H1 (cell line): ENCODE measurements at regions not wholly inside any gene's neighbourhood (a gene's known extent, or its start where the extent isn't known, plus 50 kb on each side); places are given as distances from the start of the nearest gene placed in this dataset.

Experiments used
- CTCF ChIA-PET: fragments of 300-600 bp; sonication (Branson Sonifier 250); formaldehyde crosslinking; loops from one replicate; lab custom pipeline; 2021; ENCODE audit not compliant: partially characterized antibody; lab: Charles Lee
- POLR2A ChIA-PET: fragments of 300-600 bp; sonication (Branson Sonifier 250); formaldehyde crosslinking; loops from one replicate; lab custom pipeline; 2021; ENCODE audit warnings: inconsistent platforms; ENCODE audit not compliant: partially characterized antibody; lab: Charles Lee
- DNase-seq, 2 experiments: peaks; one replicate each; pipeline versions ENCODE4 v3.0.0 to v3.0.0-alpha.2; 2010 to 2022; ENCODE audit warnings: low spot score in 2 of 2, low read depth in 1 of 2, mixed read lengths in 1 of 2
- FAIRE-seq: peaks from 2 replicates; lab custom pipeline; 2011; peaks lifted over from hg19 to GRCh38; lab: Jason Lieb, UNC
- H2AFZ ChIP-seq: 2 replicates; pipeline ENCODE4 v1.8.1; 2012; ENCODE audit warnings: low read length, inconsistent platforms
- H2AK5ac ChIP-seq: 2 replicates; pipeline ENCODE4 v1.6.1; 2013; ENCODE audit warnings: low read depth, low read length
- H2BK120ac ChIP-seq: replicated peaks from 2 replicates; pipeline ENCODE3; 2013; ENCODE audit warnings: low read depth, low read length, inconsistent platforms
- H2BK12ac ChIP-seq: 2 replicates; pipeline ENCODE4 v1.6.1; 2013; ENCODE audit warnings: low read depth, low read length
- H2BK15ac ChIP-seq: 2 replicates; pipeline ENCODE4 v1.6.1; 2013; ENCODE audit warnings: low read length
- H2BK20ac ChIP-seq: 2 replicates; pipeline ENCODE4 v1.6.1; 2013; ENCODE audit warnings: low read length
- H2BK5ac ChIP-seq: 2 replicates; pipeline ENCODE4 v1.6.1; 2013; ENCODE audit warnings: low read depth, low read length
- H3K14ac ChIP-seq: 2 replicates; pipeline ENCODE4 v1.6.1; 2013; ENCODE audit warnings: inconsistent platforms; ENCODE audit not compliant: insufficient read length
- H3K18ac ChIP-seq: 2 replicates; pipeline ENCODE4 v1.6.1; 2013; ENCODE audit warnings: low read length; ENCODE audit errors: extremely low read depth
- H3K23ac ChIP-seq: 2 replicates; pipeline ENCODE4 v1.6.1; 2013; ENCODE audit warnings: inconsistent platforms; ENCODE audit not compliant: insufficient read length
- H3K23me2 ChIP-seq: 2 replicates; pipeline ENCODE4 v1.6.1; 2013; ENCODE audit warnings: low read depth, low read length
- H3K27ac ChIP-seq: 2 replicates; pipeline ENCODE4 v1.6.1; 2011; ENCODE audit warnings: low read depth, low read length, inconsistent platforms
- H3K27me3 ChIP-seq, 4 experiments: replicated peaks in 1 of 4; 1 replicate in 1 of 4; 2 replicates in 3 of 4; pipeline versions ENCODE4 v1.6.1 to v1.8.1; 2011 to 2013; ENCODE audit warnings: low read length in 3 of 4, mild to moderate bottlenecking in 3 of 4, inconsistent platforms in 2 of 4, mixed read lengths in 2 of 4, moderate library complexity in 1 of 4; ENCODE audit not compliant: control insufficient read depth in 3 of 4, insufficient read depth in 3 of 4; ENCODE audit errors: extremely low read depth in 1 of 4
- H3K36me3 ChIP-seq, 4 experiments: 2 replicates each; pipeline versions ENCODE4 v1.6.1 to v1.8.1; 2011 to 2013; ENCODE audit warnings: mild to moderate bottlenecking in 4 of 4, low read length in 3 of 4, moderate library complexity in 2 of 4, control low read depth in 1 of 4, inconsistent platforms in 1 of 4; ENCODE audit not compliant: insufficient read depth in 4 of 4, control insufficient read depth in 2 of 4
- H3K4ac ChIP-seq: replicated peaks from 2 replicates; pipeline ENCODE3; 2013; ENCODE audit warnings: low read length, low read depth, mixed read lengths, inconsistent platforms; ENCODE audit not compliant: insufficient read length
- H3K4me1 ChIP-seq, 4 experiments: replicated peaks in 1 of 4; 1 replicate in 1 of 4; 2 replicates in 3 of 4; pipeline versions ENCODE4 v1.6.1 to v1.8.1; 2011 to 2013; ENCODE audit warnings: low read length in 3 of 4, inconsistent platforms in 2 of 4, mixed read lengths in 1 of 4; ENCODE audit not compliant: insufficient read depth in 4 of 4, control insufficient read depth in 3 of 4
- H3K4me2 ChIP-seq, 2 experiments: 2 replicates each; pipeline versions ENCODE4 v1.6.1 to v1.8.1; 2011 to 2013; ENCODE audit warnings: low read depth in 2 of 2, low read length in 2 of 2, control low read depth in 1 of 2, inconsistent platforms in 1 of 2, mild to moderate bottlenecking in 1 of 2; ENCODE audit not compliant: insufficient read depth in 1 of 2
- H3K4me3 ChIP-seq, 4 experiments: fragments of 200-600, 300-600 bp in 1 of 4; sonication (generic), shearing (Covaris generic), sonication (Bioruptor Twin) in 1 of 4; 2 replicates each; pipeline versions ENCODE4 v1.5.1 to v1.8.1; 2011 to 2016; ENCODE audit warnings: low read length in 4 of 4, low read depth in 3 of 4, control low read depth in 2 of 4, inconsistent platforms in 2 of 4, mild to moderate bottlenecking in 2 of 4, mixed read lengths in 1 of 4, moderate library complexity in 1 of 4; ENCODE audit not compliant: insufficient read depth in 2 of 4; ENCODE audit errors: extremely low read depth in 1 of 4
- H3K56ac ChIP-seq: replicated peaks from 2 replicates; pipeline ENCODE3; 2013; ENCODE audit warnings: low read depth, mild to moderate bottlenecking, mixed read lengths, low read length, inconsistent platforms; ENCODE audit not compliant: insufficient read length
- H3K79me1 ChIP-seq: 2 replicates; pipeline ENCODE4 v1.6.1; 2013; ENCODE audit warnings: low read depth, low read length, control low read depth
- H3K79me2 ChIP-seq, 2 experiments: 2 replicates each; pipeline versions ENCODE4 v1.6.1 to v1.8.1; 2012 to 2013; ENCODE audit warnings: low read length in 2 of 2, mild to moderate bottlenecking in 2 of 2, inconsistent platforms in 1 of 2; ENCODE audit not compliant: insufficient read depth in 2 of 2, control insufficient read depth in 1 of 2
- H3K9ac ChIP-seq, 4 experiments: replicated peaks in 1 of 4; 1 replicate in 1 of 4; 2 replicates in 3 of 4; pipeline versions ENCODE4 v1.6.1 to v1.8.1; 2011 to 2013; ENCODE audit warnings: low read depth in 3 of 4, low read length in 3 of 4, control low read depth in 2 of 4, mild to moderate bottlenecking in 2 of 4, moderate library complexity in 2 of 4, inconsistent platforms in 1 of 4; ENCODE audit errors: extremely low read depth in 1 of 4
- H3K9me3 ChIP-seq, 2 experiments: 2 replicates each; pipeline versions ENCODE4 v1.6.1 to v1.8.1; 2012 to 2013; ENCODE audit warnings: mild to moderate bottlenecking in 2 of 2, moderate library complexity in 2 of 2, control low read depth in 1 of 2, inconsistent platforms in 1 of 2, low read depth in 1 of 2, low read length in 1 of 2, mixed read lengths in 1 of 2; ENCODE audit not compliant: insufficient read depth in 2 of 2
- H4K20me1 ChIP-seq, 2 experiments: replicated peaks in 1 of 2; 2 replicates each; pipeline versions ENCODE3 to v1.8.1; 2011 to 2013; ENCODE audit warnings: inconsistent platforms in 2 of 2, low read length in 2 of 2, mild to moderate bottlenecking in 1 of 2; ENCODE audit not compliant: insufficient read depth in 2 of 2, control insufficient read depth in 1 of 2
- H4K5ac ChIP-seq: 2 replicates; pipeline ENCODE4 v1.6.1; 2013; ENCODE audit warnings: low read length, low read depth, mixed read lengths, inconsistent platforms; ENCODE audit not compliant: insufficient read length
- H4K8ac ChIP-seq: 2 replicates; pipeline ENCODE4 v1.8.0; 2013; ENCODE audit warnings: mild to moderate bottlenecking, moderate library complexity, low read length, inconsistent platforms; ENCODE audit not compliant: insufficient read depth; ENCODE audit errors: extremely low read depth
- H4K91ac ChIP-seq: replicated peaks from 2 replicates; pipeline ENCODE3; 2013; ENCODE audit warnings: low read length, mixed read lengths, inconsistent platforms; ENCODE audit not compliant: insufficient read length
- CBX8 ChIP-seq: fragments of 300-800, 300-1000 bp; sonication (generic); IDR thresholded peaks from 2 replicates; pipeline ENCODE4 v1.7.1; 2016; ENCODE audit warnings: low read depth, low read length, borderline replicate concordance
- CTBP2 ChIP-seq: IDR thresholded peaks from 2 replicates; pipeline ENCODE4 v1.7.0; 2011; ENCODE audit warnings: borderline replicate concordance, mild to moderate bottlenecking, moderate library complexity, mixed read lengths, low read length; ENCODE audit not compliant: insufficient read depth, insufficient read length
- JUND ChIP-seq: IDR thresholded peaks from 2 replicates; pipeline ENCODE4 v1.6.1; 2011; ENCODE audit warnings: mild to moderate bottlenecking, improper control_type of control experiment, low read length
- KDM1A ChIP-seq: fragments of 200-600, 300-600 bp; sonication (generic); IDR thresholded peaks from 2 replicates; pipeline ENCODE4 v1.7.1; 2016; ENCODE audit warnings: mild to moderate bottlenecking, low read length, borderline replicate concordance
- POU5F1 ChIP-seq: IDR thresholded peaks from 2 replicates; pipeline ENCODE4 v1.6.1; 2011; ENCODE audit warnings: low read depth, mild to moderate bottlenecking, low read length, moderate library complexity
- RAD21 ChIP-seq, 2 experiments: IDR thresholded peaks in 1 of 2; conservative IDR thresholded peaks in 1 of 2; 2 replicates each; pipeline ENCODE4 v1.6.1; 2011; ENCODE audit warnings: low read depth in 2 of 2, low read length in 2 of 2, improper control_type of control experiment in 1 of 2, inconsistent platforms in 1 of 2, mild to moderate bottlenecking in 1 of 2, moderate library complexity in 1 of 2
- SIN3A ChIP-seq, 2 experiments: IDR thresholded peaks in 1 of 2; conservative IDR thresholded peaks in 1 of 2; 2 replicates each; pipeline ENCODE4 v1.6.1; 2011 to 2012; ENCODE audit warnings: low read length in 2 of 2, improper control_type of control experiment in 1 of 2, low read depth in 1 of 2, mild to moderate bottlenecking in 1 of 2
- SRF ChIP-seq: IDR thresholded peaks from 2 replicates; pipeline ENCODE4 v1.6.1; 2011; ENCODE audit warnings: mild to moderate bottlenecking, low read depth, low read length, moderate library complexity
- TAF1 ChIP-seq: IDR thresholded peaks from 2 replicates; pipeline ENCODE4 v1.6.1; 2011; ENCODE audit warnings: mild to moderate bottlenecking, low read depth, low read length
- TBP ChIP-seq: IDR thresholded peaks from 2 replicates; pipeline ENCODE4 v1.6.1; 2011; ENCODE audit warnings: low read depth, low read length, improper control_type of control experiment
- TCF12 ChIP-seq: IDR thresholded peaks from 2 replicates; pipeline ENCODE4 v1.6.1; 2011; ENCODE audit warnings: low read depth, mild to moderate bottlenecking, low read length
- WGBS, 2 experiments: shearing (Covaris generic) in 1 of 2; methylation state at CpG; one replicate each; pipeline versions ENCODE4 v1.1.6 to v1.1.7; 2013 to 2015; ENCODE audit warnings: low lambda C conversion rate in 2 of 2, mixed read lengths in 2 of 2, inconsistent platforms in 1 of 2, low coverage in 1 of 2, missing lambda C conversion rate in 1 of 2; ENCODE audit not compliant: insufficient replicate concordance in 2 of 2, insufficient coverage in 1 of 2, insufficient read length in 1 of 2; ENCODE audit errors: extremely low coverage in 1 of 2, missing lambda C conversion rate in 1 of 2; 5-methylcytosine and 5-hydroxymethylcytosine counted together

DNA sequence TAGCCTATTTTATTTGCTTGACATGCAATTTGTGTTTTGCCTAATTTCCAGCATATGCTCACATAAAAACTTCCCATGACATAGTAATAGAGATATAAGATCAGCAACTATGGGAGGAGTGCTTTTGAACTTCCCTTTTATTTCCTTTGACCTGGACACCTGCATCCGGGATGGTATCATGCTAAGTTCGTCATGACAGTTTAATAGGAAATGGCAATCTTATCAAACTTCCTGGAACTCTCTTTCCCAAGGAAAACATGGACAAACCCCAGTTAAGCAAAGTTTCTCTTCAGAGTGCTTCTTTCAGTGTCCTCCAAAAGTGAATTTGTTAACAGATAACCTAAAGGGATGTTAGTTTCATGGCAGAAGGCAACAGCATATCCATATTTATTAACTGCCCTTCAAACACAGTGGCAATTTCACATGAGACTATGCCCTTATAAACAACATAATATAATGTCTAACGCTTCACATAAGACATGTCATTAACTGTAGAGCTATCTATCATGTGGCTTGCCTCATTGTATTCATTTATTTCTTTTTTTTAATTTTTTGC is 474.7 kb upstream of the SEMA3A start:
- Histone ChIP-seq H3K56ac (no peak overlapping the region), H3K36me3 (no peaks in the 10 kb centered on the region), H4K5ac (no peak overlapping the region), H3K27ac (no peak overlapping the region), H3K4me2 (no peak overlapping the region), H3K9ac (no peak overlapping the region), H4K8ac (no peak overlapping the region), H2BK20ac (no peak overlapping the region), H2BK120ac (no peak overlapping the region), H2AK5ac (no peak overlapping the region), H2AFZ (no peak overlapping the region), H3K23me2 (no peaks in the 10 kb centered on the region; the same call in 1 of the 2 replicates), H3K18ac (no peak overlapping the region), H2BK15ac (no peak overlapping the region), H3K4me3 (no peak overlapping the region), H4K91ac (no peak overlapping the region), H3K23ac (no peak overlapping the region), H3K79me1 (no peaks in the 10 kb centered on the region), H3K27me3 (no peaks in the 10 kb centered on the region), H2BK12ac (no peak overlapping the region), H3K14ac (no peak overlapping the region), H3K79me2 (no peaks in the 10 kb centered on the region), H3K9me3 (no peaks in the 10 kb centered on the region), H2BK5ac (no peak overlapping the region), H4K20me1 (no peaks in the 10 kb centered on the region), H3K4ac (no peak overlapping the region), H3K4me1 (no peaks in the 10 kb centered on the region; a peak in 1 of 7 replicates)
- ChIA-PET POLR2A (no interaction called here), CTCF (no interaction called here)
- DNase-seq: no peak
- no peak for FAIRE-seq
- WGBS, 2 experiments: 96% methylated on average over 3 of the region's 3 CpGs; no CpG with 5 or more reads in 1 of the 2 experiments
- TF ChIP-seq CBX8 (no peak), TBP (no peak), CTBP2 (no peak), JUND (no peak), SIN3A (conservative IDR thresholded peaks at IDR 0.05 in 1 of 2, IDR thresholded peaks at IDR 0.05 in 1 of 2; ENCODE audit: low read depth in 1 of 2, low read length in 2 of 2) (no peak), RAD21 (IDR thresholded peaks at IDR 0.05 in 1 of 2, conservative IDR thresholded peaks at IDR 0.05 in 1 of 2; ENCODE audit: low read depth in 2 of 2, low read length in 2 of 2) (no peak), TAF1 (no peak), TCF12 (no peak), KDM1A (no peak), SRF (no peak), POU5F1 (no peak)
